ENCODE measurements at regions not wholly inside any gene's neighbourhood (a gene's known extent, or its start where the extent isn't known, plus 50 kb on each side); places are given as distances from the start of the nearest gene placed in this dataset.

DNA sequence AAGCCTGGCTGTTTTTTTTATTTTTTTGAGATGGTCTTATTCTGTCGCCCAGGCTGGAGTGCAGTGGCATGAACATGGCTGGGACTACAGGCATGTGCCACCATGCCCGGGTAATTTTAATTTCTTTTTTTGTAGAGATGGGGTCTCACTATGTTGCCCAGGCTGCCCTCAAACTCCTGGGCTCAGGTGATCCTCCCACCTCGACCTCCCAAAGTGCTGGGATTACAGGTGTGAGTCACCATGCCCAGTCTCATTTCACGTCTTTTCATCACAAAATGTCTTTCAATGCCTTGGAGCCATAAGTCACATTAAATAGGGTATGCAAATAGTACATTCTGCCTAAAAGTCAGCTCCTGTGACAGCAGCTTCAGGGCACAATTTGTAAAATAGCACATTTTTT is 52.8 kb downstream of the SOX2 start:
- FAIRE-seq (no peak), DNase-seq (ENCODE audit: low read depth, low spot score) (no peak)
- ChIA-PET CTCF (no interaction called here), POLR2A (no interaction called here)
- TF ChIP-seq, protein P1, sequence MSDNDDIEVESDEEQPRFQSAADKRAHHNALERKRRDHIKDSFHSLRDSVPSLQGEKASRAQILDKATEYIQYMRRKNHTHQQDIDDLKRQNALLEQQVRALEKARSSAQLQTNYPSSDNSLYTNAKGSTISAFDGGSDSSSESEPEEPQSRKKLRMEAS (IDR thresholded peaks at IDR 0.05; ENCODE audit: insufficient read depth, insufficient read length), result no peak
- TF ChIP-seq, protein P2, sequence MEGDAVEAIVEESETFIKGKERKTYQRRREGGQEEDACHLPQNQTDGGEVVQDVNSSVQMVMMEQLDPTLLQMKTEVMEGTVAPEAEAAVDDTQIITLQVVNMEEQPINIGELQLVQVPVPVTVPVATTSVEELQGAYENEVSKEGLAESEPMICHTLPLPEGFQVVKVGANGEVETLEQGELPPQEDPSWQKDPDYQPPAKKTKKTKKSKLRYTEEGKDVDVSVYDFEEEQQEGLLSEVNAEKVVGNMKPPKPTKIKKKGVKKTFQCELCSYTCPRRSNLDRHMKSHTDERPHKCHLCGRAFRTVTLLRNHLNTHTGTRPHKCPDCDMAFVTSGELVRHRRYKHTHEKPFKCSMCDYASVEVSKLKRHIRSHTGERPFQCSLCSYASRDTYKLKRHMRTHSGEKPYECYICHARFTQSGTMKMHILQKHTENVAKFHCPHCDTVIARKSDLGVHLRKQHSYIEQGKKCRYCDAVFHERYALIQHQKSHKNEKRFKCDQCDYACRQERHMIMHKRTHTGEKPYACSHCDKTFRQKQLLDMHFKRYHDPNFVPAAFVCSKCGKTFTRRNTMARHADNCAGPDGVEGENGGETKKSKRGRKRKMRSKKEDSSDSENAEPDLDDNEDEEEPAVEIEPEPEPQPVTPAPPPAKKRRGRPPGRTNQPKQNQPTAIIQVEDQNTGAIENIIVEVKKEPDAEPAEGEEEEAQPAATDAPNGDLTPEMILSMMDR (IDR thresholded peaks at IDR 0.05; ENCODE audit: extremely low read depth in 1 of 2, insufficient read depth in 1 of 2, low read depth in 1 of 2, low read length in 2 of 2), result no peak
- TF ChIP-seq EZH2 (IDR thresholded peaks at IDR 0.05; ENCODE audit: borderline replicate concordance, low read depth, low read length, severe bottlenecking) (no peak), GATA2 (IDR thresholded peaks at IDR 0.05; ENCODE audit: insufficient read depth, insufficient read length, low read depth, low read length) (no peak), FOS (IDR thresholded peaks at IDR 0.05; ENCODE audit: borderline replicate concordance, insufficient read depth, low read length) (no peak), JUN (IDR thresholded peaks at IDR 0.05; ENCODE audit: borderline replicate concordance, insufficient read depth, insufficient read length, low read depth) (no peak), POLR2AphosphoS5 (IDR thresholded peaks at IDR 0.05; ENCODE audit: insufficient read depth, low read depth, low read length) (no peak), POLR2A (IDR thresholded peaks at IDR 0.05; ENCODE audit: low read depth, low read length) (no peak), MYC (IDR thresholded peaks at IDR 0.05; ENCODE audit: low read depth, low read length) (no peak)
- Histone ChIP-seq H3K27me3 (ENCODE audit: control insufficient read depth in 2 of 2, insufficient read depth in 2 of 2, low read length in 2 of 2) (no peaks in the 10 kb centered on the region), H3K4me3 (replicated peaks in 1 of 3; ENCODE audit: insufficient read depth in 1 of 3, low read depth in 1 of 3, low read length in 3 of 3) (no peak overlapping the region), H3K27ac (ENCODE audit: insufficient read depth, low read depth, low read length) (no peak overlapping the region), H3K4me1 (ENCODE audit: control insufficient read depth, extremely low read depth, insufficient read depth, low read length) (no peaks in the 10 kb centered on the region), H3K9ac (replicated peaks; ENCODE audit: extremely low read depth, insufficient read depth, low read length) (no peak overlapping the region), H3K4me2 (ENCODE audit: insufficient read depth, low read length) (no peak overlapping the region), H4K20me1 (replicated peaks; ENCODE audit: control insufficient read depth, extremely low read depth, insufficient read depth, low read length) (no peaks in the 10 kb centered on the region), H3K9me1 (replicated peaks; ENCODE audit: control insufficient read depth, extremely low read depth, insufficient read depth, low read length) (no peaks in the 10 kb centered on the region), H3K79me2 (ENCODE audit: control insufficient read depth, insufficient read depth, low read length) (no peaks in the 10 kb centered on the region), H2AFZ (ENCODE audit: low read depth, low read length) (no peak overlapping the region), H3K9me3 (replicated peaks; ENCODE audit: control insufficient read depth, insufficient read depth, low read length) (no peaks in the 10 kb centered on the region), H3K36me3 (ENCODE audit: control insufficient read depth in 2 of 2, extremely low read depth in 1 of 2, insufficient read depth in 2 of 2, low read length in 2 of 2) (no peaks in the 10 kb centered on the region)
- dilution Hi-C loops (cut with MboI; ENCODE audit: extremely low pct_ligation_motif_present, low sequenced_read_pairs), result no loop called here
- no TSS peak for BruUV-seq (replicated peaks)
- intact Hi-C loops (cut with micrococcal nuclease), result no loop called here
